Activated T-cell treated with anti-CD3 and anti-CD28 coated beads, Interleukin-2, amount 50 U/mL, for 72 hours (primary cell): ENCODE measurements at regions not wholly inside any gene's neighbourhood (a gene's known extent, or its start where the extent isn't known, plus 50 kb on each side); places are given as distances from the start of the nearest gene placed in this dataset.

ENCODE experiments used
- ATAC-seq, 2 donors: fragments of 150-1000 bp; cut with Tn5 transposase; replicated peaks in 1 of 2; 2 replicates each; pipeline ENCODE4 v1.10.0; 2021; ENCODE audit warnings: moderate library complexity in 2 of 2, mild to moderate bottlenecking in 1 of 2
- DNase-seq, 2 donors: peaks; one replicate each; pipeline ENCODE4 v3.0.0; 2021 to 2022; ENCODE audit warnings: mixed read lengths in 1 of 2
- H3K27ac Mint-ChIP-seq: one replicate; pipeline ENCODE4 v1.8.0; 2022; ENCODE audit warnings: mild to moderate bottlenecking, moderate library complexity, mixed read lengths
- H3K27me3 Mint-ChIP-seq: one replicate; pipeline ENCODE4 v1.8.0; 2022; ENCODE audit warnings: low read depth, mixed read lengths
- H3K36me3 Mint-ChIP-seq, 2 donors: one replicate each; pipeline ENCODE4 v1.8.0; 2022; ENCODE audit warnings: mixed read lengths in 2 of 2, mild to moderate bottlenecking in 1 of 2; ENCODE audit not compliant: insufficient read depth in 2 of 2
- H3K4me1 Mint-ChIP-seq: one replicate; pipeline ENCODE4 v1.8.0; 2022; ENCODE audit warnings: low read depth, mixed read lengths
- H3K4me3 Mint-ChIP-seq, 2 donors: one replicate each; pipeline ENCODE4 v1.8.0; 2022; ENCODE audit warnings: mild to moderate bottlenecking in 2 of 2, mixed read lengths in 2 of 2, moderate library complexity in 2 of 2
- H3K9me3 Mint-ChIP-seq, 2 donors: one replicate each; pipeline ENCODE4 v1.8.0; 2022; ENCODE audit warnings: mixed read lengths in 2 of 2

DNA sequence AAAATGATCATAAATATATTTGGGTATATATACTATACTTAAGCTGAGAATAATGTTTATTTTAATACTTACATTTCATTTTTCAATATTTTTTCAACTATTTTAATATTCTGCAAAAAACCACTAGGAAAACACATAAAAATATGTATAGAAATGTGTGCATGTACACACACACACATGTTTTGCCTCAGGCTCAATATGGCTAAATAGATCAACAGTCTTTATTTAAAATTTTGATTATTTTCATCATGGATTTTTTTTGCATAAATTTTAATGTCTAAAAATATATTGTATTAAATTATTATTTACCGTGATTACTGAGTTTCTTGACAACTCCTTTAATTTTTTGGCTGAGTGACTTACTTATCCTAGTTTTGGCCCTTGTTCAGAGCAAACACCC is 846.5 kb downstream of the DHX35 start:
- no peak for DNase-seq
- no peaks in the 10 kb centered on the region for H3K9me3 Mint-ChIP-seq
- H3K36me3 Mint-ChIP-seq, result no peaks in the 10 kb centered on the region
- H3K4me1 Mint-ChIP-seq, result no peaks in the 10 kb centered on the region
- no peak overlapping the region for H3K27ac Mint-ChIP-seq
- no peaks in the 10 kb centered on the region for H3K27me3 Mint-ChIP-seq
- H3K4me3 Mint-ChIP-seq, result no peak overlapping the region
- ATAC-seq, result no peak

- no peak for ATAC-seq
- no peak for DNase-seq
- H3K4me3 Mint-ChIP-seq, result no peak overlapping the region
- H3K4me1 Mint-ChIP-seq, result no peaks in the 10 kb centered on the region
- no peaks in the 10 kb centered on the region for H3K27me3 Mint-ChIP-seq
- peaks cover 0 to 2% of the 10 kb centered on the region in 2 donors for H3K9me3 Mint-ChIP-seq
- H3K27ac Mint-ChIP-seq, result peak overlapping the region; percentile 16
- H3K36me3 Mint-ChIP-seq, result peaks cover 0 to 4% of the 10 kb centered on the region in 2 donors
Measured at GRCh38 chr20:39800548-39800947, 838.4 kb downstream of the DHX35 start.

DNA sequence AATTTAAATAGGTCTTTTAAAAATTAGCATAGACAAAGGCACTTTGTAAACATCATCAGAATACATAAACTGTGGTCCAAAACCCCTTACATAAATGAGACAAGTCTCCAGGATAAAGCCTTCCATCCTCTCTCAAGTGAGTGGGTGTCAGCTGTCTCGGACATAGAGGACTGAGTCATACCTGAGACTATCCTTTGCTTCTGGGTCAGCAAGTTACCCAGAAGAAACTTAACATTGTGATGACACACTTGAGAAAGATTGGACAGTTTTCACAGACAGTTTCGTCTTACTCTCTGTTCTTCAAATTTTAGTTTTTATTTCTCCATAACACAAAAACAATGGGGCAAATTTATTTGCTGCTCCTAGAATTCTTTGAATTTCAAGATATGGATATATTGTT is 838.0 kb downstream of the DHX35 start:
- no peak overlapping the region for H3K4me3 Mint-ChIP-seq
- H3K36me3 Mint-ChIP-seq, result peaks cover 0 to 4% of the 10 kb centered on the region in 2 donors

DNA sequence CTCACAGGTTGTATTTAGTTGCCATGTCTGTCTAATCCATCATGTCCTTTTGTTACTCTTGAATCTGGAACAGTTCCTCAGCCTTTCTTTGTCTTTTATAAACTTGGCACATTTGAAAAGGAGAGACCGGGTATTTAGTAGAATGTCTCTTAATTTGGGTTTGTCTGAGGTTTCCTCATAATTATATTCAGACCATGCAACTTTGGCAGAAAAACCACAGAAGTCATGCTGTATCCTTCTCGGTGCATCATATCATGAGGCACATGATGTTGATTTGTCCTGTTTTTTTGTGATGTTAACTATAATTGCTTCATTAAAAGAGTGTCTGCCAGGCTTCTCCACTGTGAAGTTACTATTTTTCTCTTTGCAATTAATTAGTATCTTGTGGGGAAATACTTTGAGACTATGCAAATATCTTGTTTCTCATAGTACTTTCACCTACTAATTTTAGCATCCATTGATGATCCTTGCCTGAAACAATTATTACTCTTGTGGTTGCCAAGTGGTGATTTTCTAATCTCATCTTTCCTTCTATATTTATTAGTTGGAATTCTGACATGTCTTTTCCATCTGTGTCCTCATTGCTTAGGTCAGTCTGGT is 837.3 kb downstream of the DHX35 start:
- H3K4me3 Mint-ChIP-seq, result no peak overlapping the region
- H3K36me3 Mint-ChIP-seq, result peaks cover 0 to 4% of the 10 kb centered on the region in 2 donors
- H3K27ac Mint-ChIP-seq, result no peak overlapping the region
- H3K9me3 Mint-ChIP-seq, result peaks cover 0 to 2% of the 10 kb centered on the region in 2 donors
- DNase-seq (no peak), ATAC-seq (no peak)
- H3K4me1 Mint-ChIP-seq, result no peaks in the 10 kb centered on the region
- no peaks in the 10 kb centered on the region for H3K27me3 Mint-ChIP-seq

More for the DNA sequence above, 838.0 kb downstream of the DHX35 start:
- H3K4me1 Mint-ChIP-seq, result no peaks in the 10 kb centered on the region
- H3K27me3 Mint-ChIP-seq, result no peaks in the 10 kb centered on the region
- no peak overlapping the region for H3K27ac Mint-ChIP-seq
- DNase-seq (no peak), ATAC-seq (no peak)
- H3K9me3 Mint-ChIP-seq, result peaks cover 0 to 2% of the 10 kb centered on the region in 2 donors

DNA sequence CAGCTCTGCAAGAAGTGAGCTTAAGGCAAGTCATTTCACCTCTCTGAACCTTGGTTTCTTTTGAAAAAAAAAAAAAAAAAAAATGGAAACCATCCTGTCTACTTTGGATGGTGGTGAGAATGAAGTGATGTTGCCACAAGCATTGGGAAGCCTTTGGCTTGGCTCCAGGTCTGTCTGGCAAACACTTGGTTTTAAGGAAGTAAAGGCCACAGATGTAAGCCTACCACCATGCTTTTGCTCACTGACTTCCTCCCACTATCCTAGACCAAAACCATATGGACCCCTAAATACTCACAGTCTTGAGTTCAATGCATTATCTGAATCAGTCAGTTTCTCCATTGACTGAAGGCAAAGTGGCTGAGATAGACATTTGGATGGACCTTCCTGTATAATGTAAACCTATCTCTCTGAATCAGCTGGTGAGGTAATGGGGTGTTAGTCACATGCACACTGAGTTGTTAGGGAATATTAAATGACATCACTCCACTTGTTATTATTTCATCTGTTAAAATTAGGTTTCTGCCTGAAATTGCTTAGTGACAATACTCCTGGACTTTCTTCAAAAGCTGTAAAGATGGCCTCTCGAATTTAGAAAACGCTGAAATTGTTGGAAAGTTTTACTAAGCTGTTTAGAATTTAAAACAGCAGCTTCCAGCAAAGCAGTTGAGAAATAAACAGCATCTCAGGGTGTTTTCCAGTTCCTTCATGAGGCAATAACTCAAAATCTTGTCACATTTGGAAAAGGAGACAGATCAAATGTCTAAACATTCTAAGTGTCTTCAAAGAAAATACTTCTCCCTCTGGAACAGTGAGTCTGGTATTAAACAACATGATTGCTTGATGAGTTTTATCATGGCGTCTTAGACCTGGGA is 833.5 kb downstream of the DHX35 start:
- no peak for DNase-seq
- no peak overlapping the region for H3K27ac Mint-ChIP-seq

GRCh38 chr20:39792334-39792733 is 830.2 kb downstream of the DHX35 start:
- Mint-ChIP-seq H3K27me3 (no peaks in the 10 kb centered on the region), H3K27ac (no peak overlapping the region), H3K4me1 (no peaks in the 10 kb centered on the region), H3K4me3 (no peak overlapping the region), H3K36me3 (no peaks in the 10 kb centered on the region), H3K9me3 (peaks cover 0 to 2% of the 10 kb centered on the region in 2 donors)
- DNase-seq (no peak), ATAC-seq (no peak)

More for the DNA sequence above, 833.5 kb downstream of the DHX35 start:
- Mint-ChIP-seq H3K36me3 (peaks cover 0 to 3% of the 10 kb centered on the region in 2 donors), H3K9me3 (peaks cover 0 to 5% of the 10 kb centered on the region in 2 donors), H3K4me1 (no peaks in the 10 kb centered on the region), H3K27me3 (no peaks in the 10 kb centered on the region), H3K4me3 (no peak overlapping the region)
- no peak for ATAC-seq

- no peak for ATAC-seq
- H3K27me3 Mint-ChIP-seq, result no peaks in the 10 kb centered on the region
Measured at GRCh38 chr20:39789411-39789810, 827.3 kb downstream of the DHX35 start.

GRCh38 chr20:39785252-39785917 is 823.2 kb downstream of the DHX35 start:
- Mint-ChIP-seq H3K27ac (no peak overlapping the region), H3K4me3 (no peak overlapping the region), H3K36me3 (no peaks in the 10 kb centered on the region), H3K4me1 (no peaks in the 10 kb centered on the region), H3K27me3 (no peaks in the 10 kb centered on the region), H3K9me3 (peaks cover 3 to 4% of the 10 kb centered on the region in 2 donors)
- DNase-seq (no peak), ATAC-seq (no peak)

More at GRCh38 chr20:39789411-39789810, 827.3 kb downstream of the DHX35 start:
- H3K4me1 Mint-ChIP-seq, result no peaks in the 10 kb centered on the region
- no peaks in the 10 kb centered on the region for H3K36me3 Mint-ChIP-seq
- peaks cover 0 to 2% of the 10 kb centered on the region in 2 donors for H3K9me3 Mint-ChIP-seq
- no peak for DNase-seq
- H3K27ac Mint-ChIP-seq, result no peak overlapping the region
- H3K4me3 Mint-ChIP-seq, result no peak overlapping the region

GRCh38 chr20:39784693-39785092 is 822.5 kb downstream of the DHX35 start:
- Mint-ChIP-seq H3K27ac (no peak overlapping the region), H3K9me3 (peaks cover 3 to 4% of the 10 kb centered on the region in 2 donors), H3K4me1 (no peaks in the 10 kb centered on the region), H3K36me3 (no peaks in the 10 kb centered on the region), H3K27me3 (no peaks in the 10 kb centered on the region), H3K4me3 (no peak overlapping the region)
- ATAC-seq (no peak), DNase-seq (no peak)

DNA sequence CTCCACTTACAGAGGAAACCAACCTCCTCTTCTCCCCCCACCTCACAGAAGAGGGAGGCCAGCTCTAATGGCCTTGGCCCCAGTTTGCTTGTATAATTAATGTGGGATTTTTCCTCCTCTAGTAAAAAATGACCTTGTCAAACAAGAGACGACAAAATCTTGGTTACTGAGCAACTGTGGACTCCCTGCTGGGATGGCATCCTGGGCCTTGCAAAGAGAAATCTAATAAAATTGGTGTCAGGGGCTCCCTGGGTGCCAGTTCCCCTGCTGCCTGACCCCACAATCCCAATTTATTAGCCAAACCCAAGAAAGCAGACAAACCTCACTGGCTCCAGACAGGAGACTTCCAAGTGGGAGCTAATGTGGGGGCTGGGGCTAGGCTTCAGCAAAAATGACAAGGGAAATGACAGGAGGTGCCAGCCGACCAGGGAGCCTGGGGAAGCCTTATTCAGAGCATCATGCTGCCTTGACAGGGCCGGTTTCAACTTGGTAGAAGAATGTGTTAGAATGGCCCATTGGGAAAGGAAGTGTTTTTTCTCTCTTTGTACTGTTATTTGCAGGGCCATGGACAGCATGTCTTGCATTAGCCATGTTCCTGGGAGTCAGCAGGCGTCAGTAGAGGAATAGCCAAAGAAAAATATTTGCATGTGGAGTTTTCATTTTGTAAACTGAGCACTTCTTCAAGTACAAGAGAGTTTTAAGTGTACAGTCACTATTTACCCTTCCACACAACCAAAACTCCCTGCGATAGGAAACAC is 816.9 kb downstream of the DHX35 start:
- H3K4me1 Mint-ChIP-seq, result no peaks in the 10 kb centered on the region
- no peaks in the 10 kb centered on the region for H3K36me3 Mint-ChIP-seq
- H3K9me3 Mint-ChIP-seq, result peaks cover 3% of the 10 kb centered on the region in 2 donors
- H3K27me3 Mint-ChIP-seq, result no peaks in the 10 kb centered on the region
- DNase-seq (no peak), ATAC-seq (no peak)
- H3K27ac Mint-ChIP-seq, result no peak overlapping the region
- no peak overlapping the region for H3K4me3 Mint-ChIP-seq

DNA sequence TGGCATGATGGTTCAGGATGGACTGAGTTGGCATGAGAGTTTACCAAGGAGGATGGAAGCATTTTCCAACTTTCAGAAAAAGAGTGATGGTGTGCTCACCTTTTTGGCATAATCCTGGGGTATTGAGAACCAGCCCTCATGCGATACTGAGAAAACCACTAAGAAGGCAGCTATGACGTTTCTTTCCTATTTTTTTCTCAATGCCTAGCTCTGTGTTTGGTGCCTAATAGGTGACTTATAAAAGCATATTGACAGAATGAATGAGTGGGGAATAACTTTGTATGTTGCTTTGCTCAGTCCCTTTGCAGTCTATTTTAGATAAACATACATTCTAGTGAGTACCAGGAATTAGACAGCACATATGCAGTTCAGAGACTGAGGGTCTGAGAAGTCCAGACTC is 816.3 kb downstream of the DHX35 start:
- Mint-ChIP-seq H3K4me3 (no peak overlapping the region), H3K4me1 (no peaks in the 10 kb centered on the region), H3K27me3 (no peaks in the 10 kb centered on the region), H3K9me3 (peaks cover 2 to 3% of the 10 kb centered on the region in 2 donors), H3K27ac (no peak overlapping the region), H3K36me3 (no peaks in the 10 kb centered on the region)
- DNase-seq (no peak), ATAC-seq (no peak)

DNA sequence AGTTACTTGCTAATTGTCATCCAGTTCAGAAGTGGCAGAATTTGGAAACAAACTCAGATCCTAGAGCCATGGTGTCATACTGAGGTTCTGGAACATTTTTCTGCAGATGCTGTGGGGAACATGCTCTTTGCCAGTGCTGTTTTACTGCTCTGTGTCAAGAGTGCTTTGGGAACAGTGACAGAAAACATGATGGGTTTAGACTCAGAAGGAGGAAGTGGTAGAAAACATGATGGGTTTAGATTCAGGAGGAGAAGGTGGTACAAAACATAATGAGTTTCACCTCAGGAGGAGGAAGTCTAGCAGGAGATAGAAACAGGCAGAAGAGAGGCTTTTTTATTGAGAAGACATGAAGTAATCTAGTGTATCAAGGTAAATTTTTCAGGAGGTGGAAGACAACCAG is 815.5 kb downstream of the DHX35 start:
- H3K4me3 Mint-ChIP-seq, result no peak overlapping the region
- ATAC-seq, result no peak
- no peak for DNase-seq
- H3K9me3 Mint-ChIP-seq, result peaks cover 0 to 3% of the 10 kb centered on the region in 2 donors
- H3K27me3 Mint-ChIP-seq, result no peaks in the 10 kb centered on the region
- H3K27ac Mint-ChIP-seq, result no peak overlapping the region
- no peaks in the 10 kb centered on the region for H3K36me3 Mint-ChIP-seq
- H3K4me1 Mint-ChIP-seq, result no peaks in the 10 kb centered on the region
